ENCODE measurements at regions not wholly inside any gene's neighbourhood (a gene's known extent, or its start where the extent isn't known, plus 50 kb on each side); places are given as distances from the start of the nearest gene placed in this dataset.

DNA sequence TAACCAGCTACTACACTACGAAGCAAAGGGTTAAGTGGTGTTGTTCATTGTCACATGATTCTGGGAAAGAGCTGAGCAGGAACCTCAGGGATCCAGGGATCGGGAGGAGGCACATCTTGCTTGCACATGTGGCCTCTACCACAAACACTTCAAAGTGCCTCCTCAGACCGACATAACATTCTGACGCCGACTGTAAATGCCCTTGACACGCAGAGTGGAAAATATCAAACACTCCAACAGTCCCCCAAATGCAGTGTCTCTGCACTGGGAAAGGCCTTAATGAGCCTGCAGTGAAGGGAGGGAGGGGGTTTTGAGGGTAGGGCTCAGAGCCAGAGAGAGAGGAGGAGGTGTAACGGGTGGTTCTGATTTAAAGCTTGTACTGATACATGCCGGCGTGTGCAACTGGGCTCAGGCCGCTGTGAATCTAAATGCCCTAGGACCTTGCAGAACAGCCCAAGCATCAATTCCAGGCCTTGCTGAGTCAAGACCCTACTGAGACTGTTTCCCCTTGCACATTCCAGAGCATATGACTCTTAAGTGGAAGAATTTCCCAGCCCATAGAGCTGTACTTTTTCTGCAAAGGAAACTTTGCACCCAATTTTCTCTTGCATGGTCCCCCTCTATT, 163.7 kb downstream of the NTMT2 start:
- Mint-ChIP-seq H3K9me3 (no peaks in the 10 kb centered on the region), H3K36me3 (ENCODE audit: insufficient read depth in 2 of 2) (no peaks in the 10 kb centered on the region), H3K27me3 (ENCODE audit: low read depth) (peaks cover 9% of the 10 kb centered on the region), H3K4me3 (no peak overlapping the region), H3K4me1 (ENCODE audit: low read depth) (no peaks in the 10 kb centered on the region), H3K27ac (no peak overlapping the region)
- DNase-seq (no peak), ATAC-seq (replicated peaks in 1 of 2) (no peak)

DNA sequence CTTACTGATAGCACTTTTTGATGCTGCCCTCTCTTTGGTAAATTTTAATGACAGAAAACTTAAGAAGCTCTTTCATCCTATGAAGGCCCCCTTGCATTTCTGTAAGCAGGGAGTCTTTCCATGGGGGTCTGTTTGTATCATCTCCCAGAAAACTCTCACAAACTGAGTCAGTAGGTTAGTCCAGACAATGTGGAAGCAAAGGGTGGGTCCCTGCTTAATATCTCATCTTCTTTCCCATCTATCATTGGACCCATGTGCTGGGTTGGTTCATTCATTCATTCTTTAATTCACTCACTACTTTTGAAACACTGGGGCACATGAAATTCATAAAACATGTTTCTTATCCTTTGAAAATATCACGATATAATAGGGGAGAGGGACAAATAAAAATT, 164.3 kb downstream of the NTMT2 start:
- Mint-ChIP-seq H3K27ac (no peak overlapping the region), H3K4me1 (ENCODE audit: low read depth) (no peaks in the 10 kb centered on the region), H3K9me3 (no peaks in the 10 kb centered on the region), H3K4me3 (no peak overlapping the region), H3K36me3 (ENCODE audit: insufficient read depth in 2 of 2) (no peaks in the 10 kb centered on the region), H3K27me3 (ENCODE audit: low read depth) (peaks cover 9% of the 10 kb centered on the region)
- no peak for DNase-seq
- no peak for ATAC-seq (replicated peaks in 1 of 2)

DNA sequence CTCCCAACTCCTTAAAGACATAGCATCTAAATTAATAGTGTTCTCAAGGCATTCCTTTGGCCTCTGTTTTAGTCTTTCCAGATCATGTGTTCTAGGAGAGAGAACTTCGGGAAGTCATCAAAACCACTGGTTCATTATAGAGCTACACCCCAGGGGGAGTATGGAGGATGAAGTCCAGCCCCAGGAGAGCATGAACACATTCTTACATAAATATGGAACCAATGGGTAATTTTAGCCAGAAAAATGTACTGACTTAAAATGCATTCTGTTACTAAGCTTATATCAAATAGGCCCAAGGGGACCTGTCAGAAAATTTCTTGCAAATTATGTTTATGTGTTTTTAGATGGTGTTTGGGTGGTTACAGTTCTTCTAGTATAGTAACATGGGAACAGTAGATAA, 165.2 kb downstream of the NTMT2 start:
- ATAC-seq (replicated peaks in 1 of 2) (no peak), DNase-seq (no peak)
- no peaks in the 10 kb centered on the region for H3K36me3 Mint-ChIP-seq (ENCODE audit: insufficient read depth in 2 of 2)
- H3K4me3 Mint-ChIP-seq: no peak overlapping the region
- no peaks in the 10 kb centered on the region for H3K4me1 Mint-ChIP-seq (ENCODE audit: low read depth)
- H3K27ac Mint-ChIP-seq: no peak overlapping the region
- peaks cover 9% of the 10 kb centered on the region for H3K27me3 Mint-ChIP-seq (ENCODE audit: low read depth)
- no peaks in the 10 kb centered on the region for H3K9me3 Mint-ChIP-seq

DNA sequence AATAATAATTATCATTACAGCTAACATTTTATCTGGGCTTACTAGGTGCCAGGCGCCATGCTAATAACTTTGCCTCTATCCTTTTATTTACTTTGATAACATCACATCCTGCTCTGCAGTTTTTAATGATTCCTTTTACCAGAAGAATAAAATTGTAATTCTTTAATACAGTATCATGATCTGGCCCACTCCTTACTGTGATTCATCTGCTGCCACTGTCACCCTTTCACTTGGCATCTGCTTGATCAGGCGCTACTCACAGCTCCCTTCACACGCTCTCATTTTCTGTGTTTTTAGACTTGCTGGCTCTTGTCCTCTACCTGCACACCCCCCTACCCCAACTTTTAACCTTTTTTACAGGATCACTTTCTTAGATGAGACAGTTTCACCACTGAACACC, 167.5 kb downstream of the NTMT2 start:
- H3K27me3 Mint-ChIP-seq (ENCODE audit: low read depth): peaks cover 9% of the 10 kb centered on the region
- ATAC-seq (replicated peaks in 1 of 2) (no peak), DNase-seq (no peak)
- no peaks in the 10 kb centered on the region for H3K4me1 Mint-ChIP-seq (ENCODE audit: low read depth)
- no peak overlapping the region for H3K4me3 Mint-ChIP-seq
- H3K27ac Mint-ChIP-seq: no peak overlapping the region
- no peaks in the 10 kb centered on the region for H3K9me3 Mint-ChIP-seq
- no peaks in the 10 kb centered on the region for H3K36me3 Mint-ChIP-seq (ENCODE audit: insufficient read depth in 2 of 2)

DNA sequence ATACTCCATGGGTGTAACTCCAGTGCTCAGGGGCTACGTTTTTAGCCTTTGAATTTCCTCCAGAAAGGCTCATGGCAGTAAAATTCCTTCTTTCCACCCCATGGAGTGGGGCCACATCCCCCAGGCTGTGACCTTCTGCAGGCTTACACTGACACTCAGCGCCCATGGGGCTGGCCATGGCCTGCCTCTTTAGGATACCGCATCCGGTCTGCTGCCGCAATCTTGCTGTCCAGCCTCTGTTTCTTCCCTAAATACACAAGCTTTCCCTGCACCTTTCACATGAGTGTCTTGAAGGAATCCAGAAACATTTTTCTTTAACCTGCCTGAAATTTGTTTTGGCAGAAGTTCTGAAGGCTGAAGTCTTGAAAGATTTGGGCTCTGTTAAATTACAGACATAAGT, 170.5 kb downstream of the NTMT2 start:
- no peaks in the 10 kb centered on the region for H3K9me3 Mint-ChIP-seq
- no peaks in the 10 kb centered on the region for H3K36me3 Mint-ChIP-seq (ENCODE audit: insufficient read depth in 2 of 2)
- H3K27me3 Mint-ChIP-seq (ENCODE audit: low read depth): peaks cover 15% of the 10 kb centered on the region
- H3K4me1 Mint-ChIP-seq (ENCODE audit: low read depth): no peaks in the 10 kb centered on the region
- DNase-seq (no peak), ATAC-seq (replicated peaks in 1 of 2) (no peak)
- H3K27ac Mint-ChIP-seq: no peak overlapping the region
- H3K4me3 Mint-ChIP-seq: no peak overlapping the region

DNA sequence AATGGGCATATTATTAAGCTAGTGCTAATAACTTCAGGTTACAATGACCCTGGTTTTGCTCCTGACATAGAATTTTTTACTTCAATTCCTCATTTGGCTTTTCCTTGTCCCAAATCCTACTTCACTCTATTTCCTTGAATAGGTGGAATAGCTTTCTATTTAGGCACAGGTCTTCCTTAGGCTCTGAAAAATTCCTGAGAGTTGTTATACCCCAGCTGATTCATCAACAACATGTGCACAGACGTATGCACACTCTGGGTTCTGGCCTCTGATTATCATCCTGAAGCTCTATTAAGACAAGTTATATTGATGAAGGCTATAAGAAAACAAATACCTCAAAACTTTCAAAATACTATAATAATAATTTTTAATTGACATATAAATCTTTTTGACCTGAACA, 172.4 kb downstream of the NTMT2 start:
- Mint-ChIP-seq H3K9me3 (no peaks in the 10 kb centered on the region), H3K4me1 (ENCODE audit: low read depth) (no peaks in the 10 kb centered on the region), H3K4me3 (no peak overlapping the region), H3K27me3 (ENCODE audit: low read depth) (peaks cover 10% of the 10 kb centered on the region), H3K36me3 (ENCODE audit: insufficient read depth in 2 of 2) (no peaks in the 10 kb centered on the region), H3K27ac (no peak overlapping the region)
- no peak for ATAC-seq (replicated peaks in 1 of 2)
- no peak for DNase-seq

DNA sequence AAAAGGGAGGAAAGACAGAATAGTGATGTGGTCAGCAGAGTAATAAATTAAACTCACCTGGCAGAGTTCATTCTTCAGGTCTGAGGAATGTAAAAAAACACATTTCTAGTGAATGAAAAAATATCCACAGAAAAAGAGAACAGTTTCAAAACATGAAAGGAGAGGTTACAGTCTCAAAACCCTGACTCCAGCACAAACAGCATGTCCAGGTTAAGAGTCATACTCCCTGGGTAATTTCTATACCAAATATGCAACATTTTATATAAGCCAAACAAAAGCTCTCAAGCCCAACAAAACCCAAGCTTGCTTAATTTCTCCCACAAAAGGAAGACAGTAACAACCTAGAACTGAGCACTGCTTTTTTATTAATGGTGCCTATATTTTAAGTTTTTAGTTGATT, 173.0 kb downstream of the NTMT2 start:
- no peaks in the 10 kb centered on the region for H3K9me3 Mint-ChIP-seq
- no peak overlapping the region for H3K27ac Mint-ChIP-seq
- H3K27me3 Mint-ChIP-seq (ENCODE audit: low read depth): peaks cover 6% of the 10 kb centered on the region
- ATAC-seq (replicated peaks in 1 of 2) (no peak), DNase-seq (no peak)
- no peaks in the 10 kb centered on the region for H3K36me3 Mint-ChIP-seq (ENCODE audit: insufficient read depth in 2 of 2)
- H3K4me1 Mint-ChIP-seq (ENCODE audit: low read depth): no peaks in the 10 kb centered on the region
- H3K4me3 Mint-ChIP-seq: no peak overlapping the region

- Mint-ChIP-seq H3K9me3 (no peaks in the 10 kb centered on the region), H3K27me3 (ENCODE audit: low read depth) (peaks cover 6% of the 10 kb centered on the region), H3K36me3 (ENCODE audit: insufficient read depth in 2 of 2) (no peaks in the 10 kb centered on the region), H3K4me1 (ENCODE audit: low read depth) (no peaks in the 10 kb centered on the region), H3K4me3 (no peak overlapping the region), H3K27ac (no peak overlapping the region)
- DNase-seq: no peak
- ATAC-seq (replicated peaks in 1 of 2): no peak
Observed at GRCh38 chr1:170321113-170321512, 175.4 kb downstream of the NTMT2 start.

DNA sequence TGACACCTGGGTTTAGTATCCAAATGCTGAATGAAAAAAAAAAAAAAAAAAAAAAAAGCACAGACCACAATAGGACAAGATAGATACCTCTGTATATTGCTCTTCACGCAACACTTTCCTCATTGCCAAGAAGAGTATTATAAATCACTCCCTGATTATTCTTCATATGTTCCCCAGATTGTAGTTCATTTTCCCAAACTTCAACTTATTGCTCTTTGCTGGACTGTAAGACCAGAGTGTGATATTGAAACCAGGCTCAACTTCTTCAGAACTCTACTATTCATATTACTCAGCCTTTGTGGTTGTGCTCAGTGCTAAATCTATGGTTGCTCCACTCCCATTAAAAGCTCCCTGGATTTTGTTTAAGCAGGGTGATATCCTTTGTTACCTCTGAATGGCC, 180.4 kb downstream of the NTMT2 start:
- no peak overlapping the region for H3K27ac Mint-ChIP-seq
- no peaks in the 10 kb centered on the region for H3K36me3 Mint-ChIP-seq (ENCODE audit: insufficient read depth in 2 of 2)
- no peaks in the 10 kb centered on the region for H3K4me1 Mint-ChIP-seq (ENCODE audit: low read depth)
- ATAC-seq (replicated peaks in 1 of 2) (no peak), DNase-seq (no peak)
- peaks cover 7% of the 10 kb centered on the region for H3K27me3 Mint-ChIP-seq (ENCODE audit: low read depth)
- H3K9me3 Mint-ChIP-seq: no peaks in the 10 kb centered on the region
- H3K4me3 Mint-ChIP-seq: no peak overlapping the region

- Mint-ChIP-seq H3K36me3 (ENCODE audit: insufficient read depth in 2 of 2) (no peaks in the 10 kb centered on the region), H3K4me3 (no peak overlapping the region), H3K4me1 (ENCODE audit: low read depth) (no peaks in the 10 kb centered on the region), H3K27me3 (ENCODE audit: low read depth) (peaks cover 11% of the 10 kb centered on the region), H3K9me3 (no peaks in the 10 kb centered on the region), H3K27ac (no peak overlapping the region)
- DNase-seq (no peak), ATAC-seq (replicated peaks in 1 of 2) (no peak)
Observed at GRCh38 chr1:170332801-170333200, 187.0 kb downstream of the NTMT2 start.

- Mint-ChIP-seq H3K36me3 (ENCODE audit: insufficient read depth in 2 of 2) (no peaks in the 10 kb centered on the region), H3K27me3 (ENCODE audit: low read depth) (peaks cover 7% of the 10 kb centered on the region), H3K4me1 (ENCODE audit: low read depth) (no peaks in the 10 kb centered on the region), H3K4me3 (no peak overlapping the region), H3K27ac (no peak overlapping the region), H3K9me3 (no peaks in the 10 kb centered on the region)
- no peak for ATAC-seq (replicated peaks in 1 of 2)
- DNase-seq: no peak
Observed at GRCh38 chr1:170337413-170337994, 191.7 kb downstream of the NTMT2 start.

DNA sequence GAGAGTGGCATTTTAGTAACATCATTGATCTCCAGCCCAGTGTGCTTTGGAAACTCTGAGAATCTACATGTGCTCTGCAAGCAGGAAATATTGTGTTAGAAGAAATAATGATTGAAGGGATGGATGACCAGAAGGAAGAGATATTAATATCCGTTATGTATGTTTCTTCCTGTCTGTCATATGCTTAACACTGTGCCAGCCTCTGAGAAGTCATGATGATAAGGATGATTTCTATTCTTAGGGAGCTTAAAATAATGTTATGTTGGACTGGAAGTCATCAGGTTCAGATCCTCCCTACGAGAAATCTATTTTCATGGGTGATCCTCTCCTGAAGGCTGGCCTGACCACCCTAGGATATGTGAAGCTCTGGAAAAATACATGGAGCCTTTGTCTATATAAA, 192.4 kb upstream of the GORAB start:
- no peak overlapping the region for H3K4me3 Mint-ChIP-seq

GRCh38 chr1:170340308-170340707, 191.7 kb upstream of the GORAB start:
- ATAC-seq (replicated peaks in 1 of 2): no peak
- no peak overlapping the region for H3K27ac Mint-ChIP-seq

More for the DNA sequence above, 192.4 kb upstream of the GORAB start:
- ATAC-seq (replicated peaks in 1 of 2) (no peak), DNase-seq (no peak)
- H3K27me3 Mint-ChIP-seq (ENCODE audit: low read depth): peaks cover 6% of the 10 kb centered on the region
- H3K9me3 Mint-ChIP-seq: no peaks in the 10 kb centered on the region
- H3K27ac Mint-ChIP-seq: no peak overlapping the region
- H3K36me3 Mint-ChIP-seq (ENCODE audit: insufficient read depth in 2 of 2): no peaks in the 10 kb centered on the region
- H3K4me1 Mint-ChIP-seq (ENCODE audit: low read depth): no peaks in the 10 kb centered on the region

GRCh38 chr1:170351366-170351946, 180.5 kb upstream of the GORAB start:
- Mint-ChIP-seq H3K36me3 (ENCODE audit: insufficient read depth in 2 of 2) (no peaks in the 10 kb centered on the region), H3K27ac (no peak overlapping the region), H3K4me3 (no peak overlapping the region), H3K9me3 (no peaks in the 10 kb centered on the region), H3K4me1 (ENCODE audit: low read depth) (no peaks in the 10 kb centered on the region), H3K27me3 (ENCODE audit: low read depth) (peaks cover 4% of the 10 kb centered on the region)
- ATAC-seq (replicated peaks in 1 of 2): no peak
- DNase-seq: no peak

More at GRCh38 chr1:170340308-170340707, 191.7 kb upstream of the GORAB start:
- DNase-seq: no peak
- Mint-ChIP-seq H3K4me1 (ENCODE audit: low read depth) (no peaks in the 10 kb centered on the region), H3K9me3 (no peaks in the 10 kb centered on the region), H3K27me3 (ENCODE audit: low read depth) (peaks cover 6% of the 10 kb centered on the region), H3K4me3 (no peak overlapping the region), H3K36me3 (ENCODE audit: insufficient read depth in 2 of 2) (no peaks in the 10 kb centered on the region)

Measured in activated T-cell treated with anti-CD3 and anti-CD28 coated beads, Interleukin-2, amount 50 U/mL, for 72 hours (primary cell).